Prostate gland (tissue), 2 donors: ENCODE measurements at regions not wholly inside any gene's neighbourhood (a gene's known extent, or its start where the extent isn't known, plus 50 kb on each side); places are given as distances from the start of the nearest gene placed in this dataset.
"Not testable (repeated sequence)": the region's sequence is repeated elsewhere in the genome, so short reads cannot be mapped to it uniquely, and the experiment has no call there.

Source experiments
- DNase-seq: peaks from one replicate; pipeline ENCODE4 v3.0.0-alpha.2; 2019; ENCODE audit warnings: low spot score
- H3K27ac ChIP-seq, 2 donors: fragments of 200-600 bp; sonication (generic); 2 replicates each; pipeline ENCODE4 v1.5.1; 2017 to 2019
- H3K27me3 ChIP-seq: fragments of 200-600 bp; sonication (generic); replicated peaks from 2 replicates; pipeline ENCODE4 v1.5.1; 2019; ENCODE audit not compliant: insufficient read depth
- H3K36me3 ChIP-seq, 2 donors: fragments of 200-600 bp; sonication (generic); 1 replicate in 1 of 2; 2 replicates in 1 of 2; pipeline versions ENCODE4 v1.5.1 to v1.8.1; 2017 to 2019
- H3K4me1 ChIP-seq: fragments of 200-600 bp; sonication (generic); replicated peaks from 2 replicates; pipeline ENCODE4 v1.5.1; 2019
- H3K4me3 ChIP-seq, 2 donors: fragments of 200-600 bp; sonication (generic); 2 replicates each; pipeline ENCODE4 v1.5.1; 2017 to 2019
- H3K9me3 ChIP-seq: fragments of 200-600 bp; sonication (generic); 2 replicates; pipeline ENCODE4 v1.5.1; 2017
- CTCF ChIP-seq, 4 experiments: fragments of 200-600 bp in 2 of 4; fragments of 450-650 bp in 2 of 4; sonication (generic) in 2 of 4; IDR thresholded peaks; 1 replicate in 3 of 4; 2 replicates in 1 of 4; pipeline ENCODE4 v1.5.1; 2016 to 2019; ENCODE audit warnings: antibody characterized with exemption in 4 of 4, mild to moderate bottlenecking in 2 of 4, moderate library complexity in 2 of 4
- POLR2A ChIP-seq: fragments of 450-650 bp; IDR thresholded peaks from one replicate; pipeline ENCODE4 v1.6.1; 2016; ENCODE audit warnings: antibody characterized with exemption, mild to moderate bottlenecking
- POLR2AphosphoS5 ChIP-seq: sonication (generic); formaldehyde crosslinking; IDR thresholded peaks from one replicate; pipeline ENCODE4 v1.6.1; 2017; ENCODE audit warnings: antibody characterized with exemption
- WGBS: methylation state at CpG from one replicate; pipeline ENCODE4 v1.1.5; 2018; 5-methylcytosine and 5-hydroxymethylcytosine counted together
- intact Hi-C: fragments of 100-400 bp; cut with DNase I; formaldehyde crosslinking; loops from one replicate; pipeline ENCODE4 v1.14.2; 2022

- TF ChIP-seq POLR2AphosphoS5 (no peak), CTCF (IDR thresholded peaks at IDR 0.05) (no peak), POLR2A (no peak)
- no peaks in the 10 kb centered on the region for H3K9me3 ChIP-seq
- intact Hi-C loops = no loop called here
- no peak overlapping the region for H3K4me3 ChIP-seq
- no peaks in the 10 kb centered on the region for H3K4me1 ChIP-seq
- no peaks in the 10 kb centered on the region for H3K27me3 ChIP-seq
- no peak for DNase-seq
- no peaks in the 10 kb centered on the region for H3K36me3 ChIP-seq
- no peak overlapping the region for H3K27ac ChIP-seq
These were observed 60.9 kb upstream of the VCAM1 start for GRCh38 chr1:100658716-100659026.

GRCh38 chr1:100661176-100661575 is 58.4 kb upstream of the VCAM1 start:
- H3K27ac ChIP-seq = no peak overlapping the region
- no peak for TF ChIP-seq POLR2A
- no peak for TF ChIP-seq POLR2AphosphoS5
- TF ChIP-seq CTCF (IDR thresholded peaks at IDR 0.05) = no peak
- H3K4me3 ChIP-seq = no peak overlapping the region
- H3K36me3 ChIP-seq = no peaks in the 10 kb centered on the region
- 75% methylated on average over 1 of the region's 1 CpG for WGBS
- H3K27me3 ChIP-seq = no peaks in the 10 kb centered on the region
- intact Hi-C loops = no loop called here
- no peaks in the 10 kb centered on the region for H3K9me3 ChIP-seq
- no peaks in the 10 kb centered on the region for H3K4me1 ChIP-seq
- no peak for DNase-seq

- H3K4me1 ChIP-seq, H3K27ac ChIP-seq, intact Hi-C loops, H3K36me3 ChIP-seq, DNase-seq, H3K9me3 ChIP-seq, H3K4me3 ChIP-seq, H3K27me3 ChIP-seq: not testable (repeated sequence)
- WGBS = 79% methylated on average over 7 of the region's 7 CpGs
These were observed 51.0 kb upstream of the VCAM1 start for GRCh38 chr1:100668494-100668893.
